Hepatocyte (in vitro differentiated cells): ENCODE measurements at regions not wholly inside any gene's neighbourhood (a gene's known extent, or its start where the extent isn't known, plus 50 kb on each side); places are given as distances from the start of the nearest gene placed in this dataset.

Experiments used
- DNase-seq: peaks from one replicate; pipeline ENCODE4 v3.0.0-alpha.2; 2016; ENCODE audit warnings: low spot score
- H2AFZ ChIP-seq: fragments of 200-600 bp; sonication (generic); 2 replicates; pipeline ENCODE4 v1.6.0; 2016; ENCODE audit warnings: antibody characterized with exemption, mild to moderate bottlenecking
- H3K27ac ChIP-seq: fragments of 200-600 bp; sonication (generic); 2 replicates; pipeline ENCODE4 v1.5.1; 2016; ENCODE audit warnings: mild to moderate bottlenecking
- H3K27me3 ChIP-seq: fragments of 200-600 bp; sonication (generic); 2 replicates; pipeline ENCODE4 v1.6.1; 2016
- H3K36me3 ChIP-seq: fragments of 200-600 bp; sonication (generic); replicated peaks from 2 replicates; pipeline ENCODE4 v1.5.1; 2016; ENCODE audit warnings: low read depth; ENCODE audit not compliant: insufficient read depth
- H3K4me1 ChIP-seq: fragments of 200-600 bp; sonication (generic); 2 replicates; pipeline ENCODE4 v1.5.1; 2016; ENCODE audit warnings: mild to moderate bottlenecking, moderate library complexity; ENCODE audit not compliant: insufficient read depth
- H3K4me2 ChIP-seq: fragments of 200-600 bp; sonication (generic); 2 replicates; pipeline ENCODE4 v1.6.0; 2016
- H3K4me3 ChIP-seq: fragments of 200-600 bp; sonication (generic); 2 replicates; pipeline ENCODE4 v1.5.1; 2016; ENCODE audit warnings: mild to moderate bottlenecking
- H3K79me2 ChIP-seq: fragments of 200-600 bp; sonication (generic); 2 replicates; pipeline ENCODE4 v1.6.0; 2017; ENCODE audit warnings: mild to moderate bottlenecking
- H3K9me2 ChIP-seq: fragments of 200-600 bp; sonication (generic); replicated peaks from 2 replicates; pipeline ENCODE4 v1.6.0; 2017; ENCODE audit warnings: mild to moderate bottlenecking; ENCODE audit not compliant: insufficient read depth
- H3K9me3 ChIP-seq: fragments of 200-600 bp; sonication (generic); 2 replicates; pipeline ENCODE4 v1.5.1; 2016; ENCODE audit warnings: low read depth, mild to moderate bottlenecking
- H4K20me1 ChIP-seq: fragments of 200-600 bp; sonication (generic); 2 replicates; pipeline ENCODE4 v1.6.0; 2016; ENCODE audit warnings: mild to moderate bottlenecking; ENCODE audit not compliant: insufficient read depth, poor library complexity, severe bottlenecking
- EZH2 ChIP-seq: fragments of 200-600 bp; sonication (generic); IDR thresholded peaks from 2 replicates; pipeline ENCODE4 v1.6.1; 2016; ENCODE audit warnings: antibody characterized with exemption, mild to moderate bottlenecking, borderline replicate concordance
- EZH2phosphoT487 ChIP-seq: fragments of 200-600 bp; sonication (generic); IDR thresholded peaks from one replicate; pipeline ENCODE4 v1.6.1; 2018; ENCODE audit warnings: antibody characterized with exemption, mild to moderate bottlenecking, low read depth, moderate library complexity; ENCODE audit not compliant: unreplicated experiment, severe bottlenecking
- WGBS: methylation state at CpG from one replicate; pipeline ENCODE4 v1.1.6; 2016; ENCODE audit warnings: low lambda C conversion rate; ENCODE audit errors: missing lambda C conversion rate; 5-methylcytosine and 5-hydroxymethylcytosine counted together
- TF ChIP-seq, protein P1 (sequence below): fragments of 200-600 bp; sonication (generic); IDR thresholded peaks from 2 replicates; pipeline ENCODE4 v1.5.1; 2016; ENCODE audit warnings: antibody characterized with exemption, mild to moderate bottlenecking; ENCODE audit not compliant: poor library complexity

GRCh38 chr9:18058564-18059442 lies 415.1 kb upstream of the ADAMTSL1 start:
- Histone ChIP-seq H3K27me3 (no peaks in the 10 kb centered on the region), H3K9me3 (no peaks in the 10 kb centered on the region), H3K4me1 (peaks cover 31% of the 10 kb centered on the region), H2AFZ (no peak overlapping the region), H3K4me2 (peak overlapping the region; percentile 52), H4K20me1 (no peaks in the 10 kb centered on the region), H3K27ac (peak overlapping the region; percentile 25), H3K9me2 (no peaks in the 10 kb centered on the region), H3K36me3 (no peaks in the 10 kb centered on the region), H3K79me2 (no peaks in the 10 kb centered on the region), H3K4me3 (no peak overlapping the region)
- 45% methylated on average over 3 of the region's 3 CpGs for WGBS
- DNase-seq, result peak; percentile 22
- TF ChIP-seq EZH2, result no peak
- TF ChIP-seq, protein P1, sequence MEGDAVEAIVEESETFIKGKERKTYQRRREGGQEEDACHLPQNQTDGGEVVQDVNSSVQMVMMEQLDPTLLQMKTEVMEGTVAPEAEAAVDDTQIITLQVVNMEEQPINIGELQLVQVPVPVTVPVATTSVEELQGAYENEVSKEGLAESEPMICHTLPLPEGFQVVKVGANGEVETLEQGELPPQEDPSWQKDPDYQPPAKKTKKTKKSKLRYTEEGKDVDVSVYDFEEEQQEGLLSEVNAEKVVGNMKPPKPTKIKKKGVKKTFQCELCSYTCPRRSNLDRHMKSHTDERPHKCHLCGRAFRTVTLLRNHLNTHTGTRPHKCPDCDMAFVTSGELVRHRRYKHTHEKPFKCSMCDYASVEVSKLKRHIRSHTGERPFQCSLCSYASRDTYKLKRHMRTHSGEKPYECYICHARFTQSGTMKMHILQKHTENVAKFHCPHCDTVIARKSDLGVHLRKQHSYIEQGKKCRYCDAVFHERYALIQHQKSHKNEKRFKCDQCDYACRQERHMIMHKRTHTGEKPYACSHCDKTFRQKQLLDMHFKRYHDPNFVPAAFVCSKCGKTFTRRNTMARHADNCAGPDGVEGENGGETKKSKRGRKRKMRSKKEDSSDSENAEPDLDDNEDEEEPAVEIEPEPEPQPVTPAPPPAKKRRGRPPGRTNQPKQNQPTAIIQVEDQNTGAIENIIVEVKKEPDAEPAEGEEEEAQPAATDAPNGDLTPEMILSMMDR, result no peak
- no peak for TF ChIP-seq EZH2phosphoT487

- H3K36me3 ChIP-seq, result no peaks in the 10 kb centered on the region
- H4K20me1 ChIP-seq, result no peaks in the 10 kb centered on the region
- H2AFZ ChIP-seq, result no peak overlapping the region
- H3K79me2 ChIP-seq, result no peaks in the 10 kb centered on the region
- TF ChIP-seq EZH2 (no peak), EZH2phosphoT487 (no peak)
- TF ChIP-seq, protein P1, result no peak
- H3K27me3 ChIP-seq, result no peaks in the 10 kb centered on the region
- peak overlapping the region; percentile 25 for H3K27ac ChIP-seq
- no peak for DNase-seq
- H3K4me3 ChIP-seq, result no peak overlapping the region
- peak overlapping the region; percentile 52 for H3K4me2 ChIP-seq
- H3K4me1 ChIP-seq, result peaks cover 31% of the 10 kb centered on the region
- WGBS, result 15% methylated on average over 1 of the region's 1 CpG
- H3K9me2 ChIP-seq, result no peaks in the 10 kb centered on the region
- no peaks in the 10 kb centered on the region for H3K9me3 ChIP-seq
These were observed 414.5 kb upstream of the ADAMTSL1 start for GRCh38 chr9:18059447-18059846.

DNA sequence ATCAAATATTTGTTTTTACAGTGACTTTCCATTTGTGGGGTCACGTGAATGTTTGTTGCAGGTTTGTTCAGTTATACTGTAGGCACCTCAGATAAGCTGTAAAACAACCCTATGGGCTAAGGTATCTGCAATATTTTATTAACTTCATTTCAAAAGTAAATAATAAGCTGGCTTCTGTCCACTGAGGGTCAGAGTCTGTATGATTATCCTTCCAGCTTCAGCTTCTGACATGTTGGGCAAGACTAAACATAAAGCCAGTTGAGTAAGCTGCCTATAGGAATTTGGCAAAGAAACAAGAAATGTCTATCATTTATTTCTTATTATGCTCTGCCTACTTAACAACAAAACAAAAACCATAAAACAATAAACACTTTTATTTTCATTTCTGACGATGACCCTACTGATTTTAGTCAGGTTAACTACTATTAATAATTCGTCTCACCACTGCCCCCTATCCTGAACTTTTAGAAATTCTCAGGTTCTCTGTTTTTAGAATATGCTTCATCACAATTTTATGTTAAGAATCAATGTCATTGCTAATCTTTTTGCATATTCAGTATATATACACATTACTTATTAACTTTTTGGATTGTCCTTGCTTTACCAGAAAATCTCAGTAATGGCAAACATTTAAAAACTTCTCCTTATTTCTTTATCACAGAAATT lies 413.6 kb upstream of the ADAMTSL1 start:
- Histone ChIP-seq H2AFZ (no peak overlapping the region), H3K36me3 (no peaks in the 10 kb centered on the region), H4K20me1 (no peaks in the 10 kb centered on the region), H3K4me3 (no peak overlapping the region), H3K4me1 (peaks cover 31% of the 10 kb centered on the region), H3K4me2 (no peak overlapping the region), H3K9me3 (no peaks in the 10 kb centered on the region), H3K9me2 (no peaks in the 10 kb centered on the region), H3K79me2 (no peaks in the 10 kb centered on the region), H3K27me3 (no peaks in the 10 kb centered on the region), H3K27ac (peak overlapping the region; percentile 10)
- WGBS, result 42% methylated on average over 3 of the region's 3 CpGs
- no peak for DNase-seq
- TF ChIP-seq EZH2, result no peak
- TF ChIP-seq, protein P1, result peak; percentile 30
